GM23338 (cell line): ENCODE measurements at regions not wholly inside any gene's neighbourhood (a gene's known extent, or its start where the extent isn't known, plus 50 kb on each side); places are given as distances from the start of the nearest gene placed in this dataset.
A peak's percentile ranks its signal among the peaks of the same experiment; 100 is the strongest.

ENCODE experiments used
- ATAC-seq: fragments of 200-7000 bp; cut with Tn5 transposase; 3 replicates; pipeline ENCODE4 v1.9.1; 2020
- DNase-seq: peaks from one replicate; pipeline ENCODE4 v3.0.0-alpha.2; 2015; ENCODE audit warnings: low spot score
- H2AFZ ChIP-seq: fragments of 200-600 bp; sonication (generic); 2 replicates; pipeline ENCODE4 v1.8.0; 2016; ENCODE audit warnings: antibody characterized with exemption, mild to moderate bottlenecking, moderate library complexity
- H3F3A ChIP-seq: fragments of 200-600 bp; sonication (generic); replicated peaks from 2 replicates; pipeline ENCODE4 v1.8.0; 2017; ENCODE audit warnings: antibody characterized with exemption, mixed run types, low read depth
- H3K27ac ChIP-seq: fragments of 200-600 bp; sonication (generic); 2 replicates; pipeline ENCODE4 v1.6.1; 2016; ENCODE audit warnings: low read depth
- H3K27me3 ChIP-seq: fragments of 200-600 bp; sonication (generic); 2 replicates; pipeline ENCODE4 v1.8.0; 2016; ENCODE audit warnings: mild to moderate bottlenecking, mixed run types, moderate library complexity; ENCODE audit not compliant: insufficient read depth
- H3K36me3 ChIP-seq: fragments of 200-600 bp; sonication (generic); 2 replicates; pipeline ENCODE4 v1.8.0; 2016; ENCODE audit warnings: mild to moderate bottlenecking; ENCODE audit not compliant: insufficient read depth
- H3K4me1 ChIP-seq: fragments of 200-600 bp; sonication (generic); 2 replicates; pipeline ENCODE4 v1.8.0; 2016; ENCODE audit warnings: mild to moderate bottlenecking, moderate library complexity; ENCODE audit not compliant: insufficient read depth
- H3K4me2 ChIP-seq: fragments of 200-600 bp; sonication (generic); 2 replicates; pipeline ENCODE4 v1.7.1; 2017; ENCODE audit warnings: mixed run types
- H3K4me3 ChIP-seq: fragments of 200-600 bp; sonication (generic); 2 replicates; pipeline ENCODE4 v1.6.1; 2016; ENCODE audit warnings: mixed run types
- H3K79me2 ChIP-seq: fragments of 200-600 bp; sonication (generic); replicated peaks from 2 replicates; pipeline ENCODE4 v1.8.0; 2017; ENCODE audit warnings: mild to moderate bottlenecking; ENCODE audit not compliant: insufficient read depth
- H3K9me2 ChIP-seq: fragments of 200-600 bp; sonication (generic); 2 replicates; pipeline ENCODE4 v1.8.0; 2017; ENCODE audit not compliant: insufficient read depth
- H4K20me1 ChIP-seq: fragments of 200-600 bp; sonication (generic); replicated peaks from 2 replicates; pipeline ENCODE4 v1.8.0; 2017; ENCODE audit warnings: mild to moderate bottlenecking; ENCODE audit not compliant: insufficient read depth
- H3K27ac Mint-ChIP-seq: 2 replicates; pipeline ENCODE4 v1.8.0; 2020; ENCODE audit warnings: inconsistent platforms, mild to moderate bottlenecking, moderate library complexity, mixed read lengths
- H3K27me3 Mint-ChIP-seq: 3 replicates; pipeline ENCODE4 v1.8.0; 2022; ENCODE audit warnings: low read depth, mild to moderate bottlenecking, moderate library complexity, mixed read lengths, inconsistent platforms; ENCODE audit not compliant: insufficient read depth, poor library complexity
- H3K36me3 Mint-ChIP-seq: 3 replicates; pipeline ENCODE4 v1.8.0; 2021; ENCODE audit warnings: low read depth, mild to moderate bottlenecking, inconsistent platforms, moderate library complexity, mixed read lengths
- H3K4me1 Mint-ChIP-seq: 3 replicates; pipeline ENCODE4 v1.8.0; 2020; ENCODE audit warnings: mild to moderate bottlenecking, inconsistent platforms, mixed read lengths
- H3K4me3 Mint-ChIP-seq: 3 replicates; pipeline ENCODE4 v1.8.0; 2021; ENCODE audit warnings: moderate library complexity, mild to moderate bottlenecking, inconsistent platforms, mixed read lengths
- H3K9me3 Mint-ChIP-seq: 3 replicates; pipeline ENCODE4 v1.8.0; 2020; ENCODE audit warnings: moderate library complexity, mild to moderate bottlenecking, inconsistent platforms, mixed read lengths
- ETS1 ChIP-seq: IDR thresholded peaks from 2 replicates; pipeline ENCODE4 v1.6.1; 2016; ENCODE audit warnings: antibody characterized with exemption
- EZH2phosphoT487 ChIP-seq: fragments of 200-600 bp; sonication (generic); IDR thresholded peaks from one replicate; pipeline ENCODE4 v1.8.1; 2018; ENCODE audit warnings: antibody characterized with exemption; ENCODE audit not compliant: unreplicated experiment
- STAT1 ChIP-seq: IDR thresholded peaks from one replicate; pipeline ENCODE4 v1.6.1; 2016; ENCODE audit warnings: antibody characterized with exemption; ENCODE audit not compliant: unreplicated experiment
- ZNF114 ChIP-seq: fragments of 250-450 bp; sonication (Bioruptor Pico); IDR thresholded peaks from 2 replicates; pipeline ENCODE4 v1.5.0; 2020; ENCODE audit warnings: mild to moderate bottlenecking, moderate library complexity
- ZNF331 ChIP-seq: fragments of 250-450 bp; sonication (Bioruptor Pico); IDR thresholded peaks from 2 replicates; pipeline ENCODE4 v1.5.0; 2020; ENCODE audit warnings: low read depth, mild to moderate bottlenecking, moderate library complexity
- TF ChIP-seq, protein P1 (sequence below), 2 experiments: fragments of 200-600 bp in 1 of 2; sonication (generic) in 1 of 2; conservative IDR thresholded peaks; 2 replicates each; pipeline versions ENCODE4 v1.5.1 to v1.6.1; 2016 to 2017; ENCODE audit warnings: antibody characterized with exemption in 2 of 2, low read depth in 2 of 2, mild to moderate bottlenecking in 2 of 2, moderate library complexity in 1 of 2

DNA sequence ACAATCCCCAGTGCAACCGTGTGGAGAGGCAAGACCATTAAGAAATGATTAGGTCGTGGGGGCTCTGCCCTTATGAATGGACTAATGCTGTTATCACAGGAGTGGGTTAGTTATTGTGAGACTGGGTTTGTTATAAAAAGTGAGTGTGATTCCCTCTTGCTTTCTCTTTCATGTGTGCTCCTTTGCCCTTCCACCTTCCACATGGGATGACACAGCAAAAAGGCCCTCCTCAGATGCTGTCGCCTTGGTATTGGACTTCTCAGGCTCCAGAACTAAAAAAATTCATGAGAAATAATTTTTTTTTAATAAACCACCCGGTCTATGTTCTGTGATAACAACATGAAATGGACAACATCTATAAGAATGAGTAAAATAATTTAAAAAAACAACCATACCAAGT lies 136.1 kb upstream of the PCBD1 start:
- no peaks in the 10 kb centered on the region for H4K20me1 ChIP-seq
- H2AFZ ChIP-seq: peak overlapping the region; percentile 74; the same call in 1 of the 2 replicates
- H3K4me1 ChIP-seq: no peaks in the 10 kb centered on the region
- H3K9me3 Mint-ChIP-seq: peaks cover 13% of the 10 kb centered on the region
- no peaks in the 10 kb centered on the region for H3K27me3 ChIP-seq
- H3K4me3 ChIP-seq: no peak overlapping the region
- DNase-seq: no peak
- H3K36me3 Mint-ChIP-seq: no peaks in the 10 kb centered on the region; the same call in 2 of the 3 replicates
- no peak overlapping the region for H3K27ac ChIP-seq
- no peak overlapping the region for H3K4me3 Mint-ChIP-seq
- ATAC-seq: no peak
- H3K27me3 Mint-ChIP-seq: peaks cover 5% of the 10 kb centered on the region
- H3K36me3 ChIP-seq: no peaks in the 10 kb centered on the region
- no peak overlapping the region for H3K4me2 ChIP-seq
- no peaks in the 10 kb centered on the region for H3K4me1 Mint-ChIP-seq
- no peak overlapping the region for H3K27ac Mint-ChIP-seq
- no peak for TF ChIP-seq ETS1
- TF ChIP-seq EZH2phosphoT487: no peak
- TF ChIP-seq ZNF114: no peak
- TF ChIP-seq STAT1: no peak
- H3K9me2 ChIP-seq: no peaks in the 10 kb centered on the region
- no peaks in the 10 kb centered on the region for H3K79me2 ChIP-seq
- no peaks in the 10 kb centered on the region for H3F3A ChIP-seq

DNA sequence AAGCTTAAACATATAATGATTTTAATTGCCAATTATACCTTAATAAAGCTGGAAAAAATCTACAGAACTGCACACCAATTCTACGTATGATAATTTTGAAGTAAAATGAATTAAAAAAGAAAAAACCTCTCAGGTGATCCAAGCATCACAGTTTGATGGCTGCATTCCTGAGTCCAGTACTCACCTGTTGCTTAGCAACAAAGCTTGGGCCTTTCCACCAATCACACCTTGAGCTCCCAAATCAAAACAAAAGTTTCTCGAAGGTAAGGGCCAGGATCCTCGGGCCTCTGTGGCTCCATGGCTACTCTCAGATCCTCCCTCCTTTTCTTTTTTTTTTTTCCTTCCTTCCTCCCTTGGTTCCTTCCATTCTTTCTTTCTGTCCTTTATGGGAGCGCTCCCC lies 137.2 kb upstream of the PCBD1 start:
- peaks cover 13% of the 10 kb centered on the region for H3K9me3 Mint-ChIP-seq
- H3K4me1 ChIP-seq: no peaks in the 10 kb centered on the region
- peak; percentile 86 for ATAC-seq
- no peaks in the 10 kb centered on the region for H3F3A ChIP-seq
- no peak overlapping the region for H3K4me2 ChIP-seq
- H3K27ac Mint-ChIP-seq: no peak overlapping the region
- H2AFZ ChIP-seq: no peak overlapping the region
- H3K4me3 Mint-ChIP-seq: no peak overlapping the region
- no peaks in the 10 kb centered on the region for H3K36me3 ChIP-seq
- no peaks in the 10 kb centered on the region for H4K20me1 ChIP-seq
- no peaks in the 10 kb centered on the region; the same call in 2 of the 3 replicates for H3K36me3 Mint-ChIP-seq
- H3K79me2 ChIP-seq: no peaks in the 10 kb centered on the region
- DNase-seq: peak; percentile 82
- no peak overlapping the region for H3K4me3 ChIP-seq
- no peaks in the 10 kb centered on the region for H3K9me2 ChIP-seq
- H3K27me3 Mint-ChIP-seq: peaks cover 4% of the 10 kb centered on the region
- no peak overlapping the region for H3K27ac ChIP-seq
- H3K4me1 Mint-ChIP-seq: no peaks in the 10 kb centered on the region
- TF ChIP-seq EZH2phosphoT487 (no peak), ZNF331 (CRISPR knock-in tag) (no peak)
- no peaks in the 10 kb centered on the region for H3K27me3 ChIP-seq

DNA sequence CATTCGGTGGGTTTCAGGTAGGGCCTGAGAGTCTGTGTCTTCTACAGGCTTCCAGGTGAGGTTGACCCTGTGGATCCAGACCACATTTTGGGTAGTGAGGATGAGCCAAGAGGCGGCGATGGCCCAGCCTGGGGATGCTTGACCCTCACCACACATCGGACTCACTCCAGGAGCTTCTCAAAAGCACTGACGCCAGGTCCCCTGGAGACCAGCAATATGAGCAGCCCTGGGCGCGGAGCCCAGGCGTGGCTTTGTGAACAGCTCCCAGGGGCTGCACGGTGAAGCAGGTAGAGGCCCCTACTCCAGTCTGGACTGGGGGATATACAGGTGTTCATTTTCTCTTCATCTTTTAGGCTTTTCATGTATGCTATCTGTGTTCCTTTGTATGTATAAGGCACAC lies 139.7 kb upstream of the PCBD1 start:
- Histone ChIP-seq H3K27ac (no peak overlapping the region), H3K79me2 (no peaks in the 10 kb centered on the region), H3K4me3 (no peak overlapping the region), H3K4me2 (no peak overlapping the region), H3K9me2 (no peaks in the 10 kb centered on the region), H3F3A (no peaks in the 10 kb centered on the region), H3K27me3 (no peaks in the 10 kb centered on the region), H3K36me3 (no peaks in the 10 kb centered on the region), H4K20me1 (no peaks in the 10 kb centered on the region), H2AFZ (no peak overlapping the region), H3K4me1 (no peaks in the 10 kb centered on the region)
- Mint-ChIP-seq H3K27ac (no peak overlapping the region), H3K4me1 (no peaks in the 10 kb centered on the region), H3K9me3 (no peaks in the 10 kb centered on the region), H3K4me3 (no peak overlapping the region), H3K36me3 (no peaks in the 10 kb centered on the region), H3K27me3 (no peaks in the 10 kb centered on the region)
- TF ChIP-seq STAT1 (no peak), ZNF331 (CRISPR knock-in tag) (no peak), EZH2phosphoT487 (no peak)
- TF ChIP-seq, protein P1, sequence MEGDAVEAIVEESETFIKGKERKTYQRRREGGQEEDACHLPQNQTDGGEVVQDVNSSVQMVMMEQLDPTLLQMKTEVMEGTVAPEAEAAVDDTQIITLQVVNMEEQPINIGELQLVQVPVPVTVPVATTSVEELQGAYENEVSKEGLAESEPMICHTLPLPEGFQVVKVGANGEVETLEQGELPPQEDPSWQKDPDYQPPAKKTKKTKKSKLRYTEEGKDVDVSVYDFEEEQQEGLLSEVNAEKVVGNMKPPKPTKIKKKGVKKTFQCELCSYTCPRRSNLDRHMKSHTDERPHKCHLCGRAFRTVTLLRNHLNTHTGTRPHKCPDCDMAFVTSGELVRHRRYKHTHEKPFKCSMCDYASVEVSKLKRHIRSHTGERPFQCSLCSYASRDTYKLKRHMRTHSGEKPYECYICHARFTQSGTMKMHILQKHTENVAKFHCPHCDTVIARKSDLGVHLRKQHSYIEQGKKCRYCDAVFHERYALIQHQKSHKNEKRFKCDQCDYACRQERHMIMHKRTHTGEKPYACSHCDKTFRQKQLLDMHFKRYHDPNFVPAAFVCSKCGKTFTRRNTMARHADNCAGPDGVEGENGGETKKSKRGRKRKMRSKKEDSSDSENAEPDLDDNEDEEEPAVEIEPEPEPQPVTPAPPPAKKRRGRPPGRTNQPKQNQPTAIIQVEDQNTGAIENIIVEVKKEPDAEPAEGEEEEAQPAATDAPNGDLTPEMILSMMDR (conservative IDR thresholded peaks at IDR 0.05; ENCODE audit: low read depth in 2 of 2): no peak
- ATAC-seq: no peak
- DNase-seq: no peak
